Activated T-cell treated with anti-CD3 and anti-CD28 coated beads, Interleukin-2, amount 50 U/mL, for 24 hours (primary cell): ENCODE measurements at regions not wholly inside any gene's neighbourhood (a gene's known extent, or its start where the extent isn't known, plus 50 kb on each side); places are given as distances from the start of the nearest gene placed in this dataset.

Experiments used
- DNase-seq: peaks from one replicate; pipeline ENCODE4 v3.0.0-alpha.2; 2020
- H3K27ac Mint-ChIP-seq: 2 replicates; pipeline ENCODE4 v1.8.0; 2020; ENCODE audit warnings: mild to moderate bottlenecking, mixed read lengths
- H3K27me3 Mint-ChIP-seq: 2 replicates; pipeline ENCODE4 v1.8.0; 2020; ENCODE audit warnings: mixed read lengths
- H3K36me3 Mint-ChIP-seq: 2 replicates; pipeline ENCODE4 v1.8.0; 2020; ENCODE audit warnings: low read depth, mixed read lengths
- H3K4me1 Mint-ChIP-seq: 2 replicates; pipeline ENCODE4 v1.8.0; 2020; ENCODE audit warnings: low read depth, mixed read lengths
- H3K4me3 Mint-ChIP-seq: 2 replicates; pipeline ENCODE4 v1.8.0; 2020; ENCODE audit warnings: mild to moderate bottlenecking, moderate library complexity, mixed read lengths
- H3K9me3 Mint-ChIP-seq: 2 replicates; pipeline ENCODE4 v1.8.0; 2020; ENCODE audit warnings: mixed read lengths

GRCh38 chrX:122055460-122055859 lies 1008.0 kb downstream of the GLUD2 start:
- H3K27ac Mint-ChIP-seq: no peak overlapping the region
- DNase-seq: no peak
- H3K4me3 Mint-ChIP-seq: no peak overlapping the region
- no peaks in the 10 kb centered on the region for H3K36me3 Mint-ChIP-seq
- H3K4me1 Mint-ChIP-seq: no peaks in the 10 kb centered on the region
- no peaks in the 10 kb centered on the region for H3K9me3 Mint-ChIP-seq
- H3K27me3 Mint-ChIP-seq: no peaks in the 10 kb centered on the region

GRCh38 chrX:122055979-122056715 lies 1008.7 kb downstream of the GLUD2 start:
- no peaks in the 10 kb centered on the region for H3K27me3 Mint-ChIP-seq
- H3K9me3 Mint-ChIP-seq: no peaks in the 10 kb centered on the region
- H3K27ac Mint-ChIP-seq: no peak overlapping the region
- no peaks in the 10 kb centered on the region for H3K36me3 Mint-ChIP-seq
- no peak for DNase-seq
- no peaks in the 10 kb centered on the region for H3K4me1 Mint-ChIP-seq
- H3K4me3 Mint-ChIP-seq: no peak overlapping the region

- DNase-seq: no peak
- H3K27ac Mint-ChIP-seq: no peak overlapping the region
- no peak overlapping the region for H3K4me3 Mint-ChIP-seq
- H3K9me3 Mint-ChIP-seq: peaks cover 2% of the 10 kb centered on the region
- H3K4me1 Mint-ChIP-seq: no peaks in the 10 kb centered on the region
- no peaks in the 10 kb centered on the region for H3K27me3 Mint-ChIP-seq
- H3K36me3 Mint-ChIP-seq: no peaks in the 10 kb centered on the region
Measured at GRCh38 chrX:122076241-122076640, 1028.8 kb downstream of the GLUD2 start.

- Mint-ChIP-seq H3K27me3 (no peaks in the 10 kb centered on the region), H3K4me1 (no peaks in the 10 kb centered on the region), H3K36me3 (no peaks in the 10 kb centered on the region), H3K9me3 (peaks cover 2% of the 10 kb centered on the region), H3K27ac (no peak overlapping the region), H3K4me3 (no peak overlapping the region)
- DNase-seq: no peak
Measured at GRCh38 chrX:122078079-122078478, 1030.7 kb downstream of the GLUD2 start.

GRCh38 chrX:122087341-122087740 lies 1039.9 kb downstream of the GLUD2 start:
- Mint-ChIP-seq H3K4me1 (no peaks in the 10 kb centered on the region), H3K27ac (no peak overlapping the region), H3K9me3 (no peaks in the 10 kb centered on the region), H3K4me3 (no peak overlapping the region), H3K36me3 (no peaks in the 10 kb centered on the region), H3K27me3 (no peaks in the 10 kb centered on the region)
- no peak for DNase-seq

- H3K27me3 Mint-ChIP-seq: peaks cover 2% of the 10 kb centered on the region
- DNase-seq: no peak
- H3K4me3 Mint-ChIP-seq: no peak overlapping the region
- no peak overlapping the region for H3K27ac Mint-ChIP-seq
- no peaks in the 10 kb centered on the region for H3K4me1 Mint-ChIP-seq
- no peaks in the 10 kb centered on the region for H3K36me3 Mint-ChIP-seq
- peaks cover 3% of the 10 kb centered on the region for H3K9me3 Mint-ChIP-seq
Measured at GRCh38 chrX:122091571-122091970, 1044.2 kb downstream of the GLUD2 start.

- DNase-seq: no peak
- Mint-ChIP-seq H3K27ac (no peak overlapping the region), H3K4me1 (no peaks in the 10 kb centered on the region), H3K27me3 (peaks cover 2% of the 10 kb centered on the region), H3K9me3 (peaks cover 3% of the 10 kb centered on the region), H3K36me3 (no peaks in the 10 kb centered on the region), H3K4me3 (no peak overlapping the region)
Measured at GRCh38 chrX:122092360-122092759, 1045.0 kb downstream of the GLUD2 start.

GRCh38 chrX:122092978-122093377 lies 1045.6 kb downstream of the GLUD2 start:
- Mint-ChIP-seq H3K27ac (no peak overlapping the region), H3K27me3 (peaks cover 2% of the 10 kb centered on the region), H3K4me3 (no peak overlapping the region), H3K9me3 (peaks cover 3% of the 10 kb centered on the region), H3K36me3 (no peaks in the 10 kb centered on the region), H3K4me1 (no peaks in the 10 kb centered on the region)
- no peak for DNase-seq

GRCh38 chrX:122094611-122095010 lies 1047.2 kb downstream of the GLUD2 start:
- H3K4me1 Mint-ChIP-seq: no peaks in the 10 kb centered on the region
- H3K9me3 Mint-ChIP-seq: peaks cover 3% of the 10 kb centered on the region
- no peaks in the 10 kb centered on the region for H3K36me3 Mint-ChIP-seq
- no peak for DNase-seq
- no peak overlapping the region for H3K27ac Mint-ChIP-seq
- peaks cover 4% of the 10 kb centered on the region for H3K27me3 Mint-ChIP-seq
- no peak overlapping the region for H3K4me3 Mint-ChIP-seq

GRCh38 chrX:122113376-122113775 lies 1066.0 kb downstream of the GLUD2 start:
- Mint-ChIP-seq H3K9me3 (peaks cover 2% of the 10 kb centered on the region), H3K36me3 (no peaks in the 10 kb centered on the region), H3K27ac (no peak overlapping the region), H3K4me1 (no peaks in the 10 kb centered on the region), H3K27me3 (peaks cover 3% of the 10 kb centered on the region), H3K4me3 (no peak overlapping the region)
- DNase-seq: no peak

- Mint-ChIP-seq H3K4me1 (no peaks in the 10 kb centered on the region), H3K36me3 (no peaks in the 10 kb centered on the region), H3K4me3 (no peak overlapping the region), H3K9me3 (peaks cover 2% of the 10 kb centered on the region), H3K27me3 (peaks cover 3% of the 10 kb centered on the region), H3K27ac (no peak overlapping the region)
- no peak for DNase-seq
Measured at GRCh38 chrX:122113896-122114295, 1066.5 kb downstream of the GLUD2 start.

- peaks cover 3% of the 10 kb centered on the region for H3K27me3 Mint-ChIP-seq
- no peaks in the 10 kb centered on the region for H3K9me3 Mint-ChIP-seq
- H3K4me3 Mint-ChIP-seq: no peak overlapping the region
- no peaks in the 10 kb centered on the region for H3K4me1 Mint-ChIP-seq
- DNase-seq: no peak
- H3K36me3 Mint-ChIP-seq: no peaks in the 10 kb centered on the region
- no peak overlapping the region for H3K27ac Mint-ChIP-seq
Measured at GRCh38 chrX:122115604-122116003, 1068.2 kb downstream of the GLUD2 start.

GRCh38 chrX:122119361-122119760 lies 1064.7 kb upstream of the GRIA3 start:
- Mint-ChIP-seq H3K36me3 (no peaks in the 10 kb centered on the region), H3K27ac (no peak overlapping the region), H3K4me3 (no peak overlapping the region), H3K4me1 (no peaks in the 10 kb centered on the region), H3K27me3 (peaks cover 3% of the 10 kb centered on the region), H3K9me3 (no peaks in the 10 kb centered on the region)
- no peak for DNase-seq

GRCh38 chrX:122122274-122122673 lies 1061.8 kb upstream of the GRIA3 start:
- Mint-ChIP-seq H3K9me3 (peaks cover 2% of the 10 kb centered on the region), H3K27me3 (no peaks in the 10 kb centered on the region), H3K36me3 (no peaks in the 10 kb centered on the region)

GRCh38 chrX:122133478-122133877 lies 1050.6 kb upstream of the GRIA3 start:
- H3K36me3 Mint-ChIP-seq: no peaks in the 10 kb centered on the region

More at GRCh38 chrX:122122274-122122673, 1061.8 kb upstream of the GRIA3 start:
- no peaks in the 10 kb centered on the region for H3K4me1 Mint-ChIP-seq
- H3K4me3 Mint-ChIP-seq: no peak overlapping the region
- no peak for DNase-seq
- no peak overlapping the region for H3K27ac Mint-ChIP-seq

GRCh38 chrX:122134291-122134690 lies 1049.8 kb upstream of the GRIA3 start:
- no peaks in the 10 kb centered on the region for H3K36me3 Mint-ChIP-seq
- no peaks in the 10 kb centered on the region for H3K9me3 Mint-ChIP-seq
- H3K27me3 Mint-ChIP-seq: no peaks in the 10 kb centered on the region
- H3K4me3 Mint-ChIP-seq: no peak overlapping the region
- no peak for DNase-seq
- H3K27ac Mint-ChIP-seq: no peak overlapping the region
- no peaks in the 10 kb centered on the region for H3K4me1 Mint-ChIP-seq

More at GRCh38 chrX:122133478-122133877, 1050.6 kb upstream of the GRIA3 start:
- Mint-ChIP-seq H3K4me1 (no peaks in the 10 kb centered on the region), H3K27me3 (no peaks in the 10 kb centered on the region), H3K9me3 (no peaks in the 10 kb centered on the region), H3K27ac (no peak overlapping the region), H3K4me3 (no peak overlapping the region)
- DNase-seq: no peak
